LNCAP (cell line): ENCODE measurements at regions not wholly inside any gene's neighbourhood (a gene's known extent, or its start where the extent isn't known, plus 50 kb on each side); places are given as distances from the start of the nearest gene placed in this dataset.

Source experiments
- CTCF ChIP-seq: fragments of 450-650 bp; IDR thresholded peaks from 2 replicates; pipeline ENCODE4 v1.5.1; 2017; ENCODE audit warnings: mild to moderate bottlenecking

DNA sequence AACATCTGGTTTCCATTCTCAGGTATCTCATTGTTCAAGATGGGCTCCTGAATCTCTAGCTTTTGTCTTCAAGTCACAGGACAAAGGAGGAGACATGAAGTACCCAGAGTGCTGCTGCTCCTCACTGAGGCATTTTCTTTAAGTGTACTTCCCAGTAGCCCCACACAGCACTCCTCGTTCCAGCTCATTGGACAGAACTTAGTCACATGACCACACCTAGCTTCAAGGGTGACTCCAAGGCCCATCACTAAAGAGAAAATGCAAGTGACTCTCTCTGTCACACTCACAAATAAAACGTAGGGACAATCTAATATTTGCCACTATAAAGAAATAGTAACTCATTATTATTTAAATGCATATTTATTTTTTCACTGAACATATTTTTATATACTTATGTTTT, 58.3 kb upstream of the NEUROD6 start:
- no peak for TF ChIP-seq CTCF

- TF ChIP-seq CTCF: no peak
Measured at GRCh38 chr7:31407178-31407676, 66.7 kb upstream of the NEUROD6 start.

- TF ChIP-seq CTCF: no peak
Measured at GRCh38 chr7:31408140-31408729, 67.7 kb upstream of the NEUROD6 start.

- TF ChIP-seq CTCF: no peak
Measured at GRCh38 chr7:31410265-31410664, 69.7 kb upstream of the NEUROD6 start.

- no peak for TF ChIP-seq CTCF
Measured at GRCh38 chr7:31411416-31411815, 70.9 kb upstream of the NEUROD6 start.

GRCh38 chr7:31413766-31414165, 73.2 kb upstream of the NEUROD6 start:
- TF ChIP-seq CTCF: no peak

- TF ChIP-seq CTCF: no peak
Measured at GRCh38 chr7:31416381-31416870, 75.9 kb upstream of the NEUROD6 start.

GRCh38 chr7:31418928-31419327, 78.4 kb upstream of the NEUROD6 start:
- no peak for TF ChIP-seq CTCF
